ENCODE measurements at regions not wholly inside any gene's neighbourhood (a gene's known extent, or its start where the extent isn't known, plus 50 kb on each side); places are given as distances from the start of the nearest gene placed in this dataset.

DNA sequence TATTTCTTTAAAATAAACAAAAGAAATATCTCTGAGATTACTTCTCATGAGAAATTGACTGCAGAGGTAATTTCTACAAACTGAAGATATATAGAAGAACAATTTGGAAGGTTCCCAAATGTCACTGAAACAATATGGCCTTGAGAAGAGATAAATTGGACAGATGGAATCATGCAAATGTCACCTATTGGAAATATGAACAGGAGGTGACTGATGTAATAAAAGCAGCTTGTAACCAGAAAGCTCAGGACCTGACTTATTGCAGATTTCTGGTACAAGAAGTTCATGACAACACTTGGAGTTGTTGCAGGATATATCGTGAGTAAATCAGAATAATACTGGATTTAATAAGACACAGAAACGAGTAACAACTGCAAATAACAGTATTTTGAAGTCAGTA lies 93.3 kb upstream of the TRHDE start:
- TF ChIP-seq, protein P1, sequence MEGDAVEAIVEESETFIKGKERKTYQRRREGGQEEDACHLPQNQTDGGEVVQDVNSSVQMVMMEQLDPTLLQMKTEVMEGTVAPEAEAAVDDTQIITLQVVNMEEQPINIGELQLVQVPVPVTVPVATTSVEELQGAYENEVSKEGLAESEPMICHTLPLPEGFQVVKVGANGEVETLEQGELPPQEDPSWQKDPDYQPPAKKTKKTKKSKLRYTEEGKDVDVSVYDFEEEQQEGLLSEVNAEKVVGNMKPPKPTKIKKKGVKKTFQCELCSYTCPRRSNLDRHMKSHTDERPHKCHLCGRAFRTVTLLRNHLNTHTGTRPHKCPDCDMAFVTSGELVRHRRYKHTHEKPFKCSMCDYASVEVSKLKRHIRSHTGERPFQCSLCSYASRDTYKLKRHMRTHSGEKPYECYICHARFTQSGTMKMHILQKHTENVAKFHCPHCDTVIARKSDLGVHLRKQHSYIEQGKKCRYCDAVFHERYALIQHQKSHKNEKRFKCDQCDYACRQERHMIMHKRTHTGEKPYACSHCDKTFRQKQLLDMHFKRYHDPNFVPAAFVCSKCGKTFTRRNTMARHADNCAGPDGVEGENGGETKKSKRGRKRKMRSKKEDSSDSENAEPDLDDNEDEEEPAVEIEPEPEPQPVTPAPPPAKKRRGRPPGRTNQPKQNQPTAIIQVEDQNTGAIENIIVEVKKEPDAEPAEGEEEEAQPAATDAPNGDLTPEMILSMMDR (IDR thresholded peaks at IDR 0.05), result no peak
- TF ChIP-seq TEAD1 (CRISPR knock-in tag; IDR thresholded peaks at IDR 0.05), result no peak
- TF ChIP-seq MAX (CRISPR knock-in tag; IDR thresholded peaks at IDR 0.05), result no peak
- no peak for TF ChIP-seq ZBTB21 (CRISPR knock-in tag; IDR thresholded peaks at IDR 0.05; ENCODE audit: borderline replicate concordance)

Data from WTC11 (cell line).